GM10847 (cell line): ENCODE measurements at regions not wholly inside any gene's neighbourhood (a gene's known extent, or its start where the extent isn't known, plus 50 kb on each side); places are given as distances from the start of the nearest gene placed in this dataset.

Experiments used
- POLR2A ChIP-seq: IDR thresholded peaks from 2 replicates; pipeline ENCODE4 v1.6.1; 2011; ENCODE audit not compliant: insufficient read length; ENCODE audit errors: extremely low read depth

GRCh38 chr10:30748152-30748973, 118.8 kb upstream of the LYZL2 start:
- no peak for TF ChIP-seq POLR2A

GRCh38 chr10:30747633-30748032, 118.1 kb upstream of the LYZL2 start:
- no peak for TF ChIP-seq POLR2A

GRCh38 chr10:30745953-30746352, 116.4 kb upstream of the LYZL2 start:
- TF ChIP-seq POLR2A, result no peak

GRCh38 chr10:30744106-30744505, 114.6 kb upstream of the LYZL2 start:
- TF ChIP-seq POLR2A, result no peak

- TF ChIP-seq POLR2A, result no peak
Observed at GRCh38 chr10:30743586-30743985, 114.0 kb upstream of the LYZL2 start.

- TF ChIP-seq POLR2A, result no peak
Observed at GRCh38 chr10:30742471-30742870, 112.9 kb upstream of the LYZL2 start.

- TF ChIP-seq POLR2A, result no peak
Observed at GRCh38 chr10:30738416-30738815, 108.9 kb upstream of the LYZL2 start.

GRCh38 chr10:30737931-30738391, 108.4 kb upstream of the LYZL2 start:
- TF ChIP-seq POLR2A, result no peak

GRCh38 chr10:30736685-30737232, 107.2 kb upstream of the LYZL2 start:
- no peak for TF ChIP-seq POLR2A

GRCh38 chr10:30734901-30735300, 105.3 kb upstream of the LYZL2 start:
- TF ChIP-seq POLR2A, result no peak

GRCh38 chr10:30732671-30733070, 103.1 kb upstream of the LYZL2 start:
- no peak for TF ChIP-seq POLR2A

- no peak for TF ChIP-seq POLR2A
Observed at GRCh38 chr10:30731963-30732362, 102.4 kb upstream of the LYZL2 start.

GRCh38 chr10:30730306-30730705, 100.8 kb upstream of the LYZL2 start:
- no peak for TF ChIP-seq POLR2A

GRCh38 chr10:30728766-30729165, 99.2 kb upstream of the LYZL2 start:
- TF ChIP-seq POLR2A, result no peak

GRCh38 chr10:30728127-30728526, 98.6 kb upstream of the LYZL2 start:
- TF ChIP-seq POLR2A, result no peak

- no peak for TF ChIP-seq POLR2A
Observed at GRCh38 chr10:30727524-30727923, 98.0 kb upstream of the LYZL2 start.

GRCh38 chr10:30725661-30726060, 96.1 kb upstream of the LYZL2 start:
- no peak for TF ChIP-seq POLR2A
